ENCODE measurements at regions not wholly inside any gene's neighbourhood (a gene's known extent, or its start where the extent isn't known, plus 50 kb on each side); places are given as distances from the start of the nearest gene placed in this dataset.

DNA sequence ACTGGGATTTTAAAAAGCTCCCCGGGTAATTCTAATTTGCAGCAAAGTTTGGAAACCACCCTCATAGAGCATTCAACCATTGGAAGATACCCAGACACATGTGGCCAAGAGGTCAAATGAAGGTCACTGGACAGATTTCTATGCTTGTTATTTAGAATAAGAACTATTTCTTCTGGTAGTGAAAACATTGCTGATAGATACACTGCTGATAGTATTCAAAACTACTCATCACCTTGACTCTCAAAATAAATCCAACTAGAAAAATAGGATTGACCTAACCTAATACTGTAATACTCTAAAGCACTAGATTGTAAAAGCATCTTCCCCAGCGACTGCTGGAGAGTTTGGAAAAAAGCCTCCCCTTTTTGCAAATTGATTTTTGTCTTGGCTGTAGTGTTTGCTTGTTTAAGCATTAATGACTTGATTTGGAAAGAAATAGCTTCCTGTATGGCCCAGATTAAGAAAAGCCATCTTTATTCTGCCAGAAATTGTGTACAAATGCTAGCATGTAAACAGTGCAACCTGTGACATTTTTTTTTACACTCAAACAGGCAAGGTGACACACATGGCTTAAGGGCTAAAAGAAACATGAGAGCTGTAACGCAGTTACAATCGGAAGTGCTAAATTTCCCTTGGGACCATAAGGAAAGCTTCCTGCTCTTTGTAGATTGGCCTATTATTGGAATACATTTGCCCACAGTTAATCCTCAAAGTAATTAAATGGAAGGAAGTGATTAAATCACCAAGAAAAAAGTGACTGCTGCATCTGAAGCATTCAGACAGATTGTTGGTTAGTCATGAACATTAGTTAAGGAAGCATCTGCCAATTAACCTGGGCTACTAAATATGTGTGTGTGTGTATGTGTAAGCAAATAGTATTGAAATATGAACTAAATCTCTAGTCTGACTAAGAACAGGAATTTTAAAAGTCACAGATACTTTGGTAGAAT is 356.5 kb upstream of the ATP2B1 start:
- Histone ChIP-seq H3K9me3 (replicated peaks; ENCODE audit: control insufficient read depth, insufficient read depth, low read length) (no peaks in the 10 kb centered on the region), H3K36me3 (ENCODE audit: control insufficient read depth in 2 of 2, insufficient read depth in 2 of 2, low read length in 1 of 2) (no peaks in the 10 kb centered on the region), H3K79me2 (ENCODE audit: control insufficient read depth, insufficient read depth, low read length) (no peaks in the 10 kb centered on the region), H3K4me2 (ENCODE audit: control insufficient read depth, insufficient read depth) (no peak overlapping the region), H3K4me1 (ENCODE audit: control insufficient read depth, insufficient read depth, low read length) (no peaks in the 10 kb centered on the region), H4K20me1 (ENCODE audit: control insufficient read depth, insufficient read depth) (no peaks in the 10 kb centered on the region), H3K9ac (ENCODE audit: control insufficient read depth, insufficient read depth, low read length) (no peak overlapping the region), H3K4me3 (no peak overlapping the region), H3K27me3 (replicated peaks in 1 of 2; ENCODE audit: control insufficient read depth in 2 of 2, insufficient read depth in 2 of 2, low read length in 1 of 2) (no peaks in the 10 kb centered on the region), H3K27ac (ENCODE audit: control insufficient read depth, insufficient read depth) (no peak overlapping the region), H2AFZ (ENCODE audit: control insufficient read depth, low read depth, low read length) (peak overlapping the region; percentile 63)
- ChIA-PET RAD21 (ENCODE audit: unreplicated experiment) (no interaction called here), POLR2A (no interaction called here), SMC1A (ENCODE audit: uncharacterized antibody, unreplicated experiment) (interaction anchor here (0.6 to 4.4 kb wide), 2 partner anchors 12 to 132 kb away, joined by 3 to 16 read pairs; no protein-coding TSS in a partner anchor), CTCF (no interaction called here)
- FAIRE-seq (peak; percentile 52), ATAC-seq (peak; percentile 71), DNase-seq (ENCODE audit: low read depth, low spot score) (no peak)
- WGBS (ENCODE audit: insufficient coverage, insufficient replicate concordance, low lambda C conversion rate, missing lambda C conversion rate), result 68% methylated on average over 4 of the region's 4 CpGs
- intact Hi-C loops (cut with micrococcal nuclease; ENCODE audit: unreplicated experiment) (loop anchor here (5.0 kb wide), 1 partner anchor 183 kb away; no protein-coding TSS in a partner anchor), in situ Hi-C loops (cut with MboI) (no loop called here)
- BruUV-seq (replicated peaks), result no TSS peak
- TF ChIP-seq NR2F1 (conservative IDR thresholded peaks at IDR 0.05) (peak; percentile 22; the same call in 1 of the 2 replicates), ETV6 (conservative IDR thresholded peaks at IDR 0.05 in 1 of 2, IDR thresholded peaks at IDR 0.05 in 1 of 2; ENCODE audit: borderline replicate concordance in 1 of 2, low read depth in 1 of 2) (no peak)

DNA sequence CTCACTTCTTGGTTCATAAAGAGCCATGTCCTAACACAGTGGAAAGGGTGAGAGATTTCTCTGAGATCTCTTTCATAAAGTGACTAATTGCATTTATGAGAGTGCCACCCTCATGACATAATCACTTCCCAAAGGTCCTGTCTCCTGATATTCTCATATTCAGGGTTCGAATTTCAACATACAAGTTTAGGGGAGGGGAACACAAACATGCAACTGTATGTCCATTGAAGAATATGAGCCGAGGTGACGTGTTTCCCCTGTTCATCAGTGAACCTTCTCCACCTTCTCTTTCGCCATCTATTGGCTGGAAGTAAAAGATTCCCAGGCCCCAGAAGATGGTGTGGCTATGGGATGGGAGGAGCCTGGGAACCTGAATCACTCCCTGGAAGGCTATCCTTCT is 354.2 kb upstream of the ATP2B1 start:
- Histone ChIP-seq H3K4me3 (no peak overlapping the region), H3K79me2 (ENCODE audit: control insufficient read depth, insufficient read depth, low read length) (no peaks in the 10 kb centered on the region), H3K27me3 (replicated peaks in 1 of 2; ENCODE audit: control insufficient read depth in 2 of 2, insufficient read depth in 2 of 2, low read length in 1 of 2) (no peaks in the 10 kb centered on the region), H3K4me1 (ENCODE audit: control insufficient read depth, insufficient read depth, low read length) (no peaks in the 10 kb centered on the region), H3K9me3 (replicated peaks; ENCODE audit: control insufficient read depth, insufficient read depth, low read length) (no peaks in the 10 kb centered on the region), H3K4me2 (ENCODE audit: control insufficient read depth, insufficient read depth) (no peak overlapping the region), H3K36me3 (ENCODE audit: control insufficient read depth in 2 of 2, insufficient read depth in 2 of 2, low read length in 1 of 2) (no peaks in the 10 kb centered on the region), H3K9ac (ENCODE audit: control insufficient read depth, insufficient read depth, low read length) (no peak overlapping the region), H3K27ac (ENCODE audit: control insufficient read depth, insufficient read depth) (no peak overlapping the region), H4K20me1 (ENCODE audit: control insufficient read depth, insufficient read depth) (no peaks in the 10 kb centered on the region), H2AFZ (ENCODE audit: control insufficient read depth, low read depth, low read length) (no peak overlapping the region)
- no peak for ATAC-seq
- intact Hi-C loops (cut with micrococcal nuclease; ENCODE audit: unreplicated experiment) (no loop called here), in situ Hi-C loops (cut with MboI) (no loop called here)
- POLR2A ChIA-PET, result no interaction called here
- DNase-seq (ENCODE audit: low read depth, low spot score), result no peak
- RAD21 ChIA-PET (ENCODE audit: unreplicated experiment), result no interaction called here
- SMC1A ChIA-PET (ENCODE audit: uncharacterized antibody, unreplicated experiment), result no interaction called here
- CTCF ChIA-PET, result no interaction called here
- BruUV-seq (replicated peaks), result no TSS peak
- FAIRE-seq, result no peak
- 72% methylated on average over 4 of the region's 4 CpGs for WGBS (ENCODE audit: insufficient coverage, insufficient replicate concordance, low lambda C conversion rate, missing lambda C conversion rate)
- TF ChIP-seq, protein P1, sequence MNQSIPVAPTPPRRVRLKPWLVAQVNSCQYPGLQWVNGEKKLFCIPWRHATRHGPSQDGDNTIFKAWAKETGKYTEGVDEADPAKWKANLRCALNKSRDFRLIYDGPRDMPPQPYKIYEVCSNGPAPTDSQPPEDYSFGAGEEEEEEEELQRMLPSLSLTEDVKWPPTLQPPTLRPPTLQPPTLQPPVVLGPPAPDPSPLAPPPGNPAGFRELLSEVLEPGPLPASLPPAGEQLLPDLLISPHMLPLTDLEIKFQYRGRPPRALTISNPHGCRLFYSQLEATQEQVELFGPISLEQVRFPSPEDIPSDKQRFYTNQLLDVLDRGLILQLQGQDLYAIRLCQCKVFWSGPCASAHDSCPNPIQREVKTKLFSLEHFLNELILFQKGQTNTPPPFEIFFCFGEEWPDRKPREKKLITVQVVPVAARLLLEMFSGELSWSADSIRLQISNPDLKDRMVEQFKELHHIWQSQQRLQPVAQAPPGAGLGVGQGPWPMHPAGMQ (IDR thresholded peaks at IDR 0.05; ENCODE audit: borderline replicate concordance), result no peak
- TF ChIP-seq, protein P2, sequence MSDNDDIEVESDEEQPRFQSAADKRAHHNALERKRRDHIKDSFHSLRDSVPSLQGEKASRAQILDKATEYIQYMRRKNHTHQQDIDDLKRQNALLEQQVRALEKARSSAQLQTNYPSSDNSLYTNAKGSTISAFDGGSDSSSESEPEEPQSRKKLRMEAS (IDR thresholded peaks at IDR 0.05; ENCODE audit: low read depth, low read length), result no peak
- TF ChIP-seq, protein P3, sequence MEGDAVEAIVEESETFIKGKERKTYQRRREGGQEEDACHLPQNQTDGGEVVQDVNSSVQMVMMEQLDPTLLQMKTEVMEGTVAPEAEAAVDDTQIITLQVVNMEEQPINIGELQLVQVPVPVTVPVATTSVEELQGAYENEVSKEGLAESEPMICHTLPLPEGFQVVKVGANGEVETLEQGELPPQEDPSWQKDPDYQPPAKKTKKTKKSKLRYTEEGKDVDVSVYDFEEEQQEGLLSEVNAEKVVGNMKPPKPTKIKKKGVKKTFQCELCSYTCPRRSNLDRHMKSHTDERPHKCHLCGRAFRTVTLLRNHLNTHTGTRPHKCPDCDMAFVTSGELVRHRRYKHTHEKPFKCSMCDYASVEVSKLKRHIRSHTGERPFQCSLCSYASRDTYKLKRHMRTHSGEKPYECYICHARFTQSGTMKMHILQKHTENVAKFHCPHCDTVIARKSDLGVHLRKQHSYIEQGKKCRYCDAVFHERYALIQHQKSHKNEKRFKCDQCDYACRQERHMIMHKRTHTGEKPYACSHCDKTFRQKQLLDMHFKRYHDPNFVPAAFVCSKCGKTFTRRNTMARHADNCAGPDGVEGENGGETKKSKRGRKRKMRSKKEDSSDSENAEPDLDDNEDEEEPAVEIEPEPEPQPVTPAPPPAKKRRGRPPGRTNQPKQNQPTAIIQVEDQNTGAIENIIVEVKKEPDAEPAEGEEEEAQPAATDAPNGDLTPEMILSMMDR (IDR thresholded peaks at IDR 0.05 in 2 of 3, conservative IDR thresholded peaks at IDR 0.05 in 1 of 3; ENCODE audit: control insufficient read depth in 2 of 3, extremely low read depth in 1 of 3, insufficient read depth in 1 of 3, low read depth in 3 of 3, low read length in 3 of 3), result peak in 1 of 3 experiments; percentile 13; a peak in 1 of 6 replicates
- no peak for TF ChIP-seq CBFB (IDR thresholded peaks at IDR 0.05; ENCODE audit: low read depth)
- no peak for TF ChIP-seq RFX5 (IDR thresholded peaks at IDR 0.05; ENCODE audit: low read depth, low read length)
- 0 out of 2 replicates have a peak, but pooled peaks have one; percentile 2 for TF ChIP-seq RAD21 (IDR thresholded peaks at IDR 0.05; ENCODE audit: insufficient read depth, low read depth, low read length)
- TF ChIP-seq ESRRA (IDR thresholded peaks at IDR 0.05; ENCODE audit: low read length), result no peak
- no peak for TF ChIP-seq ZNF622 (IDR thresholded peaks at IDR 0.05)

Data from GM12878 (cell line).